Gastroesophageal sphincter (tissue), 4 donors: ENCODE measurements at regions not wholly inside any gene's neighbourhood (a gene's known extent, or its start where the extent isn't known, plus 50 kb on each side); places are given as distances from the start of the nearest gene placed in this dataset.

Source experiments
- ATAC-seq: fragments of 150-250 bp; one replicate; pipeline ENCODE4 v1.9.1; 2016; ENCODE audit warnings: mild to moderate bottlenecking, moderate library complexity
- H3K27ac ChIP-seq, 4 donors: fragments of 200-600 bp; sonication (generic) in 3 of 4; 1 replicate in 3 of 4; 2 replicates in 1 of 4; pipeline ENCODE4 v1.5.1; 2016 to 2019
- H3K27me3 ChIP-seq: fragments of 200-600 bp; sonication (generic); one replicate; pipeline ENCODE4 v1.5.1; 2019
- H3K36me3 ChIP-seq, 2 donors: fragments of 200-600 bp; sonication (generic); one replicate each; pipeline ENCODE4 v1.5.1; 2019; ENCODE audit warnings: control low read depth in 1 of 2
- H3K4me1 ChIP-seq, 3 donors: fragments of 200-600 bp; sonication (generic); 1 replicate in 2 of 3; 2 replicates in 1 of 3; pipeline ENCODE4 v1.5.1; 2016 to 2019; ENCODE audit warnings: control low read depth in 2 of 3
- H3K4me3 ChIP-seq, 2 donors: fragments of 200-600 bp; sonication (generic); one replicate each; pipeline ENCODE4 v1.5.1; 2019; ENCODE audit warnings: mild to moderate bottlenecking in 1 of 2, moderate library complexity in 1 of 2
- H3K9me3 ChIP-seq, 3 donors: fragments of 200-600 bp; sonication (generic); one replicate each; pipeline ENCODE4 v1.5.1; 2017 to 2019; ENCODE audit warnings: control low read depth in 2 of 3
- CTCF ChIP-seq, 4 experiments: fragments of 200-600 bp in 2 of 4; fragments of 450-650 bp in 2 of 4; sonication (generic) in 1 of 4; IDR thresholded peaks; one replicate each; pipeline ENCODE4 v1.5.1; 2017 to 2019; ENCODE audit warnings: antibody characterized with exemption in 4 of 4, mild to moderate bottlenecking in 2 of 4, moderate library complexity in 2 of 4
- EP300 ChIP-seq: sonication (generic); formaldehyde crosslinking; IDR thresholded peaks from one replicate; pipeline ENCODE4 v1.6.1; 2017; ENCODE audit warnings: antibody characterized with exemption, mild to moderate bottlenecking
- POLR2A ChIP-seq, 2 donors: fragments of 450-650 bp; IDR thresholded peaks; one replicate each; pipeline ENCODE4 v1.6.1; 2017; ENCODE audit warnings: antibody characterized with exemption in 2 of 2, mild to moderate bottlenecking in 2 of 2, moderate library complexity in 1 of 2
- POLR2AphosphoS5 ChIP-seq: sonication (generic); formaldehyde crosslinking; IDR thresholded peaks from one replicate; pipeline ENCODE4 v1.6.1; 2017; ENCODE audit warnings: antibody characterized with exemption
- WGBS, 2 donors: methylation state at CpG; one replicate each; pipeline ENCODE4 v1.1.5; 2018; ENCODE audit warnings: low coverage in 1 of 2; 5-methylcytosine and 5-hydroxymethylcytosine counted together

GRCh38 chr1:192741095-192741494 lies 67.7 kb upstream of the RGS2 start:
- H3K4me3 ChIP-seq = no peak overlapping the region
- no peak overlapping the region for H3K27ac ChIP-seq
- no peak for ATAC-seq
- no peaks in the 10 kb centered on the region for H3K27me3 ChIP-seq
- H3K4me1 ChIP-seq = peaks cover 0 to 6% (median 0%) of the 10 kb centered on the region in 3 donors
- peaks cover 0 to 6% (median 0%) of the 10 kb centered on the region in 3 donors for H3K9me3 ChIP-seq
- 95 to 100% methylated on average over 3 of the region's 3 CpGs for WGBS, 2 donors
- TF ChIP-seq EP300 (no peak), POLR2AphosphoS5 (no peak), CTCF (IDR thresholded peaks at IDR 0.05) (no peak), POLR2A (IDR thresholded peaks at IDR 0.05) (no peak)
- H3K36me3 ChIP-seq = no peaks in the 10 kb centered on the region

GRCh38 chr1:192747301-192747700 lies 61.5 kb upstream of the RGS2 start:
- H3K36me3 ChIP-seq = no peaks in the 10 kb centered on the region
- H3K27ac ChIP-seq = no peak overlapping the region
- no peaks in the 10 kb centered on the region for H3K9me3 ChIP-seq
- TF ChIP-seq CTCF (IDR thresholded peaks at IDR 0.05) (no peak), POLR2AphosphoS5 (no peak), EP300 (no peak), POLR2A (IDR thresholded peaks at IDR 0.05) (no peak)
- no peaks in the 10 kb centered on the region for H3K27me3 ChIP-seq
- H3K4me3 ChIP-seq = no peak overlapping the region
- ATAC-seq = no peak
- H3K4me1 ChIP-seq = no peaks in the 10 kb centered on the region

GRCh38 chr1:192747943-192748342 lies 60.9 kb upstream of the RGS2 start:
- ATAC-seq = peak; percentile 69
- Histone ChIP-seq H3K4me1 (no peaks in the 10 kb centered on the region), H3K27me3 (no peaks in the 10 kb centered on the region), H3K4me3 (no peak overlapping the region), H3K9me3 (no peaks in the 10 kb centered on the region), H3K27ac (no peak overlapping the region), H3K36me3 (no peaks in the 10 kb centered on the region)
- WGBS, 2 donors = 44 to 63% methylated on average over 3 of the region's 3 CpGs
- TF ChIP-seq POLR2A (IDR thresholded peaks at IDR 0.05) (no peak), POLR2AphosphoS5 (no peak), CTCF (IDR thresholded peaks at IDR 0.05) (no peak), EP300 (no peak)

GRCh38 chr1:192749349-192749748 lies 59.5 kb upstream of the RGS2 start:
- H3K4me3 ChIP-seq = no peak overlapping the region
- no peaks in the 10 kb centered on the region for H3K27me3 ChIP-seq
- no peaks in the 10 kb centered on the region for H3K4me1 ChIP-seq
- TF ChIP-seq POLR2A (IDR thresholded peaks at IDR 0.05) = no peak
- H3K36me3 ChIP-seq = no peaks in the 10 kb centered on the region
- no peaks in the 10 kb centered on the region for H3K9me3 ChIP-seq
- ATAC-seq = no peak
- H3K27ac ChIP-seq = no peak overlapping the region

GRCh38 chr1:192751260-192751659 lies 57.6 kb upstream of the RGS2 start:
- Histone ChIP-seq H3K36me3 (no peaks in the 10 kb centered on the region), H3K4me3 (no peak overlapping the region), H3K27me3 (no peaks in the 10 kb centered on the region), H3K9me3 (no peaks in the 10 kb centered on the region), H3K4me1 (no peaks in the 10 kb centered on the region), H3K27ac (no peak overlapping the region)
- WGBS, 2 donors = 91 to 95% methylated on average over 4 to 6 of the region's 12 CpGs
- no peak for TF ChIP-seq CTCF (IDR thresholded peaks at IDR 0.05)
- TF ChIP-seq POLR2AphosphoS5 = no peak
- TF ChIP-seq EP300 = no peak
- TF ChIP-seq POLR2A (IDR thresholded peaks at IDR 0.05) = no peak
- ATAC-seq = no peak

- H3K9me3 ChIP-seq = no peaks in the 10 kb centered on the region
- TF ChIP-seq CTCF (IDR thresholded peaks at IDR 0.05) (no peak), POLR2AphosphoS5 (no peak), POLR2A (IDR thresholded peaks at IDR 0.05) (no peak), EP300 (no peak)
- 87 to 100% methylated on average over 1 to 4 of the region's 4 CpGs for WGBS, 2 donors
- H3K27me3 ChIP-seq = no peaks in the 10 kb centered on the region
- H3K4me3 ChIP-seq = no peak overlapping the region
- H3K4me1 ChIP-seq = no peaks in the 10 kb centered on the region
- no peak for ATAC-seq
- H3K27ac ChIP-seq = no peak overlapping the region
- no peaks in the 10 kb centered on the region for H3K36me3 ChIP-seq
These were observed 52.5 kb upstream of the RGS2 start for GRCh38 chr1:192756314-192756713.
